Posterior cingulate gyrus (tissue), 11 donors: ENCODE measurements at regions not wholly inside any gene's neighbourhood (a gene's known extent, or its start where the extent isn't known, plus 50 kb on each side); places are given as distances from the start of the nearest gene placed in this dataset.
"Not testable (repeated sequence)": the region's sequence is repeated elsewhere in the genome, so short reads cannot be mapped to it uniquely, and the experiment has no call there.

ENCODE experiments used
- DNase-seq, 10 donors: peaks; one replicate each; pipeline versions ENCODE4 v3.0.0 to v3.0.0-alpha.2; 2020 to 2021; ENCODE audit warnings: mixed read lengths in 3 of 10
- intact Hi-C: fragments of 100-400 bp; cut with DNase I; formaldehyde crosslinking; loops from one replicate; pipeline ENCODE4 v1.15.1; 2023

DNA sequence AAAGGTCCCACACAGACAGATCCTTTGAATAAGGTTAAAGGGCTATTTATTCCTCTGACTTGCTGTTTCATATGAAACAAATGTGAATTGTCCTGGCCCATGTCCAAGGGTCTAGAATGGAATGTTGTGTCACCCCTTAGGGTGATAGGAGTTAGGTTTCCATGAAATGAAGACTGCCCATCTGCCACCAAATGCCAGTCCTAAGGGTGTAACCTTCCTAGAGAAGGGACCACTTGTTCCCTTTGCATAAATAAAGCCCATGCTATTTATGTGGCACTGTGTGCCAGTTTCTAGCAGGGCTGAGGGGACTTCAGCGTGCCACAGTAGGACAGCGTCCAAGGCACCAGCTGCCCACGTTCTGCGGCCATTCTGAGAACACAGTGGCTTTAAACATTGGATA is 171.3 kb downstream of the ABCA8 start:
- intact Hi-C loops, result no loop called here
- DNase-seq, result no peak

DNA sequence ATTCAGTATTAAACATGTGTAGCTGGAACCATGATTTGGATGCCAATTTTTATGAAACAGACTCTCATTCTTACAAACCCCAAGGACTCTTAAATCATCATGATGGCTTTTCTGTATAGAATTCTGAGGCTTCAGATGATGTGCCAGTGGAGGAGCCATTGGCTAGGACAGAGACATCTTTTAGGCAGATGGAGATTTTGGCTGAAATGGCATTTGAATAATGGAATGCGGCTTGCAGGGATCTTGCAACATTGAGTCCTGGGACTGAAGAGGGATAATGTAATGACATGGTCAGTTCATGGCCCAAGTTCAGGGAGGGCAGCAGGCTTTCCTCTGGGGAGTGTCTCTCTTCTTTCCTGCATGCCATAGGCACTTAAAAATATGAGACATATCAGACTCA is 172.4 kb downstream of the ABCA8 start:
- no peak for DNase-seq
- intact Hi-C loops, result no loop called here

DNA sequence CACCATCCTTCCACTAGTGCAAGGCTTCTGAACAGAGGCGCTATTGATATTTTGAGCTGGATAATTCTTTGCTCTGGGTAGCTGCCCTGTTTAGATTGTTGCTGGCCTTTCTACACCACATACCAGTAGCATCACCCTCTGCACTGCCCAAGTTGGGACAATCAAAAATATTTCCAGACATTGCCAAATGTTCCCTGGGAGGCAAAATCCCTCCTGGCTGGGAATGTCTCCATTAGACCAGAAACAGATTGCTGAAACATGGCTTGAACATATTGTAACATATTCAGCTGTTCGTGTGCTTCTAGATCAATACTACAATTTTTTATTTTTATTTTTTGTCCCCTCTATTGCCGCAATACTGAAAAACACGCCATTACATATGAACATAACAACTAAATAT is 174.6 kb downstream of the ABCA8 start:
- intact Hi-C loops, result no loop called here
- no peak for DNase-seq

DNA sequence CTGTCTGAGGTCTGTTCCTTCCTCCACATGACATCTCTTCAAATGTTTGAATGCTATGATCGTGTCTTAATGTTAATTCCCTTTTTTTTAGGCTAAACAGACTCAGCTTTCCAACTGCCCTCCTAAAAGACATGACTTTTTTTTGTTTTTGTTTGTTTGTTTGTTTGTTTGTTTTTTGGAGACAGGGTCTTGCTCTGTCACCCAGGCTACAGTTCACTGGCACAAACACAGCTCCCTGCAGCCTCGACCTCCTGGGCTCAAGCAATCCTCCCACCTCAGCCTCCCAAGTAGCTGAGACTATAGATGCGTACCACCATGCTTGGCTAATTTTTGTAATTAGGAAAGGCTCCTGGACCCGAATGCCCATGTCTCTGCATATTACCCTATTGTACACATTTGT is 176.5 kb downstream of the ABCA8 start:
- DNase-seq, result no peak
- intact Hi-C loops, result loop anchor here (1.0 to 10.0 kb wide), 4 partner anchors 129 to 746 kb away; no protein-coding TSS in a partner anchor

DNA sequence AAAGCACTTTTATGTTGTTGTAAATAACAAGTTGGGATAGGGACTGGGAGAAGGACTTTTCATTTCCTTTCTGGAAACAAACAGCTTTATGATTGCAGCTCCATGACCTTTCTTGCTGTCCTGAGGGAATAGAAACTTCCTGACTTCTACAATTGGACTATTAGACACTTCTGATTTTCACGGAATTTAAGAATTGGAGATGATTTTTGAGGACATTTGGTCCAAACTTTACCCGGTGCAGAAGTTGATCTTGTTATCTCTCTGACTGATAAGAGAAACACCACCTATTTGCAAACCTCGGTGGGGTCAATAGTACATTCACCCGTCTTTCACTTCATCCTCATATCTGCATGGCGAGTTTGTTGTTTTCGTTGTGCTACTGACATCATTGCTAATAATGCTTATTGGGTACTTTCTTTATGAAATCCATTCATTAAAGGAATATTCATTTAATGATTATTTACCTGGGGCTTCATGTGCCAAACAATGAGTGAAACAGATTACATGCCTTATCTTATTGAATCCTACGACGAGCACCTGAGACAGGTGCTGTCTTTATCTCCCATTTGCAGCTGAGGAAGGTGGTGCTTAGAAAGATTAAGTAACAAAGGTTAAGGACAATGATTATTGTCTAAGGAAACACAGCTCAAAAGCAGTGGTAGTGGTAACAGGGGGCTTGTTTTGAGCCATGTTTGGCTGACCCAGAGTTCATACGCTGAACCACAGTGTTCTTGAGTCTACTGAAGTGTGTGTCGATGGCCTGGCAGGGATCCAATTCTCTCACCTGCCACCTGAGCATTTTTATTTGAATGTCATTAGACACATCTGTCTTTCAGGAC is 176.9 kb upstream of the FAM20A start:
- no peak for DNase-seq
- intact Hi-C loops, result loop anchor here (1.0 to 10.0 kb wide), 4 partner anchors 129 to 747 kb away; no protein-coding TSS in a partner anchor

DNA sequence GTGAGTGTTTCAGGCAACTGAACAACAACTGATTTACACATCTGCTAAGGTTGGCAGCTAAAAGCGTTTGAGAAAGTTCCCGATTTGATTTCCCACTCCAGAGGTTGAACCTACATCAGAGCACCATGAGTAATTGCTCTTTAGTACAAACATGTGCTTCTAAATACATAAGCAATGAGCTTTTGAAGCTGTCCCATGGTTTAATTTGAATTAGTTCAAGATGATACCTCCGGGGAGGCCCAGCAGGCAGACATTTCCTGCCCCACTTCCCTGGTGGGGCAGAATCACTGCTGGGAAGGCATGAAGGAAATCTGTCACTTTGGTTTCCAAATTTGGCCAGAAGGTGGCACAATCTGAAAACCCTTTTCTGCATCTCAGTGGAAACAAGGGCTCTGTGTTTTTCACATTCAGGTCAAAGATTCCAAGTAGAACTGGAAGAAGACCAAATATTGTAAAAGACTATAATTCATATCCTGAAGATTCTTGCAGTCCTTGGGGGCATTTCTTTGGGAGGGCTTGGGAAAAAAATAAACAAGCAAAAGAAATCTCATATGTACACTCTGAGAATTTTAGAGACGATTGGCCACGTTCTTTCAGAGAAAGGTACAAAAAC is 176.2 kb upstream of the FAM20A start:
- intact Hi-C loops, result loop anchor here (5.0 to 10.0 kb wide), 3 partner anchors 130 to 747 kb away; no protein-coding TSS in a partner anchor
- DNase-seq, result peak in 5 of 10 donors; percentile 10 to 70 (median 53)

DNA sequence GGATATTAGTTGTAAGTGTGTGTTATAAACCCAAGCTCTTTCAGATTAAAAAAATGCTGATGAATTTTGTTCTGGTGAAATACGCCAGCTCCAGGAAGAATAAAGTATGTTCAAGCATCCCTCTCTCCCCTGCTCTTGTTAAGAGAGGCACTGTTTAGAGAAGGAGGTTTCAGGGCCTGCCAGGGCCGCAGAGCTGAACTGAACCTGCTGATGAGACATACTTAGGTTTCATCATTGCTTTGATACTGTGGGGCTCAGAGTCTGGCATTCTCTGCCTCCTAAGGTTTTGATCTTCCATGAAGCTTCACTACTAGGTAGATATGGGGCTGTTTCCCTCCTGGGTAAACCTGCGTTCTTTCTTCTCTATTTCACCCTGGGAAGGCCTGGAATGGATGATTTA is 175.3 kb upstream of the FAM20A start:
- intact Hi-C loops, result loop anchor here (5.0 to 10.0 kb wide), 3 partner anchors 131 to 748 kb away; no protein-coding TSS in a partner anchor
- no peak for DNase-seq

DNA sequence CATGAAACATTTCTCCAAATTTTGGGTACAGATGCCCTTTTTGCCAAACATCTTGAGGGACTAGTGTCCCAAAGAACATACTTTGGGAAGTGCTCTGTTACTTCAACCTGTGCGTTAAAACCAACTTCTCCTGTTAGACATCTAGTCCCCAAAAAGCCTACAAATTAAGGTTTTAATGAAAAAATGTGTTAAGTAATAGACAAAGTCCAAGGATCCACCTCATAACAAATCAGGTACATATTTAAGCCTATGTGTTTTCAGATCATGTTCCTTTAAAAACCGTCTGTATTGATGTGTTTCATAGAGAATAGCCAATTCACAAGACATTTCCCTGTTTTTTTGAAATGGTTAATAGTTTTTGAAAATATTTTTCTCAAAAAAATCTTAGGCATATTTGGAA is 174.8 kb upstream of the FAM20A start:
- intact Hi-C loops, result loop anchor here (5.0 to 10.0 kb wide), 3 partner anchors 131 to 749 kb away; no protein-coding TSS in a partner anchor
- no peak for DNase-seq

DNA sequence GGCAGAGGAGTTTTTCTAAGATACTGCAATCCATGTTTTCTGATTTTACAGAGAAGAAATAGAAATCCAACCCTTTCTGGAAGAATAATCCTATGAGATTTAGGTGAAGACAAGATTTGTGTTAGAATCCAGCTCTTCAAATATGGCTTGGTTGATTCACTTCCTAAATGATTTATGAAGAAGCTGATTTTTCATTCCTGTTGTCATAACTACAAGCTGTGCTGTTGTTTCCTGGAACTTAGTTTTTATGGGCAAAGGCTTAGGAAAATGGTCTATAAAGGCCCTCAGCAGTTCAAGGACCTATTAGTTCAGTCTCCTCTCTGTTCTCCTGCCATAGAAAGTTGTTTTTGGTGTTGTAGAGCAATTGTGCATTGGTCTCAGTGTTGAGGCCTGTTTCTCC is 174.2 kb upstream of the FAM20A start:
- intact Hi-C loops, result loop anchor here (5.0 to 10.0 kb wide), 3 partner anchors 132 to 749 kb away; no protein-coding TSS in a partner anchor
- no peak for DNase-seq

DNA sequence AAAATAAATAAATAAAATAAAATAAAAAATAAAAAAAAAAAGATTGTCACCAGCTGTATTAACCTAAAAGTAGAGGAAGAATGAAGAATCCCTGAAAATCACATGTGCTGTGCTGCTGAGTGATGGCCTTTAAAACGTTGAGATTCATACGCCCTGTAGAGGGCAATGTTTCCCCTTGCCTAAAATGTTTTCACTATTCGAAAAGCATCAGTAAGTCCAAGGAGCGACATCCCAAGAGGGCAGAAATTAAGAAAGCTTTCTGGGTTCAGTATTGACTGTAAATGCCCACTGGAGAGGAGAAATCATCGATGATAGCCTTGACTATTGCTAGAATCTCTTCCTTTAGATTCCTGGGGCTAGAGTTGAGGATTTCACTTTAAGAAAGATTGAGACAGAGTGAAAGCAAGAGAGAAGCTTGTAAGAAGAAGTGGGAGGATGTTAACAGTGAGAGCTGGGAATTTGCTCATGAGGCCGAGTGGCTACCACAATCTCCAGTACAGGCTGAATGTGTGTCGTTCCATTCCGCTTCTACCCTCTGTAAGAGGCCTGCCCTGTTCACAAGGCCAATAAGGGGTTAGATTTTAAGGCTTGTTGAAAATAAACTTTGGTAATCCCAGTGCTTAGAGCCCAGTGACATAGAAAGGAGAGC is 170.8 kb upstream of the FAM20A start:
- DNase-seq, result peak in 1 of 10 donors; percentile 33
- intact Hi-C loops, result loop anchor here (2.0 to 10.0 kb wide), 2 partner anchors 475 to 753 kb away; no protein-coding TSS in a partner anchor

DNA sequence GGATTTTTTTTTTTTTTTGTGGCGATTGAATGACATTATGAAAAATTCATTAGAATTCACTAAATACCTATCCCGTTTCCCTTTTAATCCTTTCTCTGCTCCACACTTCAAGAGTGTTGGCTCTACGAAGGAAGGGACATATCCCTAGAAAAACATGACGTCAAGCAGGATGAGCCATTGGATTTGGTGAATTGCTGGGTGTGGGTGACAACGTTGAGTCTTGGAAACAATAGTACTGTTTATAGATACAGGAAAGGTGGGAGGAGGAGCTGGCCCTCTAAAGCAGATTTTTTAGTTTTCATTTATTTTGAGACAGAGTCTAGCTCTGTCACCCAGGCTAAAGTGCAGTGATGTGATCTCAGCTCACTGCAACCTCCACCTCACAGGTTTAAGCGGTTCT is 167.6 kb upstream of the FAM20A start:
- intact Hi-C loops, result loop anchor here (10.0 kb wide), 1 partner anchor 504 kb away; no protein-coding TSS in a partner anchor
- DNase-seq, result no peak

DNA sequence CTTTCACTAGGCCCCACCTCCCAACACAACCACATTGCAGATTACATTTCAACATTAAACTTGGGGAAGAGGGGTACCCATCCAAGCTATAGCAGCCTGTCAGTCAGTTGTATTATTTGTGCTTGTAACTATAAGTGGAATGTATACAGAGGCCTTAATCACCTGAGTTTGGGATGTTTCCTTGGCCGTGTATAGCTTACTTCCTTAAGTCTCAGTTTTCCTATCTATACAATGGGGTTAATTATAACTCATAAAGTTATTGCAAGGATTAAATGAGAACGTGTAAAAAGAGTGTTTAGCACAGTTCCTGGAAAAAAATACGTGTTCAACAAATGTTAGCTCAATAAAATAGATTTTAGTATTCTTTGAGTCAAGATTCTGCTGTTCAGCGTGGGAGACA is 165.5 kb upstream of the FAM20A start:
- intact Hi-C loops, result loop anchor here (10.0 kb wide), 1 partner anchor 502 kb away; no protein-coding TSS in a partner anchor
- DNase-seq, result no peak

DNA sequence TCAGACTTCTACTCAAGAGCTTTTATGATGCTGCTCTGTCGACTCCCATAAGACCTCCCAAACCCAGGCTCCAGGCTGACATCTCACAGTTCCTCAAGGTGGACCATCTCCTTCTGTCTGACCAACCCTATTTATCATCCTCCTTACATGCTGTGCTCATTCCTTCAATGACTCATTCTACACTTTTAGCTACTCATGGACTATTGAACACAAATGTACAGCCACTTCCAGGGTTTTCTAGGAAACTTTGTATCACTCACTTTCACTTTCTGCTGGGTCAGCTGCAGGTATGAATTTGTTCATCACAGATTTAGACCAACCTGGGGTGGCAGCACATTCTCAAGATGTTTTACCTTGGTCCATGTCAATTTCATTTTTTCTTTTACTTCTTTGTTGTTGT is 162.4 kb upstream of the FAM20A start:
- no peak for DNase-seq
- intact Hi-C loops, result loop anchor here (5.0 to 10.0 kb wide), 3 partner anchors 231 to 591 kb away; no protein-coding TSS in a partner anchor

DNA sequence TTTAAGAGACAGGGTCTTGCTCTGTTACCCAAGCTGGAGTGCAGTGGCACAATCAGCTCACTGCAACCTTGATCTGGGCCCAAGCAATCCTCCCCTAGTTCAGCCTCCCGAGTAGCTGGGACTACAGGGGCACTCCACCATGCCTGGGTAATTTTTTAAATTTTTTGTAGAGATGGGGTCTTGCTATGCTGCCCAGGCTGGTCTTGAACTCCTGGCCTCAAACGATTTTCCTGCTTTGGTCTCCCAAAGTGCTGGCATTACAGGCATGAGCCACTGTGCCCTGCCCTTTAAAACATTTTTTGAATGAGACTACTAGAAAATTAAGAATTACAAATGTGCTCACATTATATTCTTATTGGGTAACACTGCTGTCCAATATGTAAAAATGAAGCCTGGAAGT is 161.7 kb upstream of the FAM20A start:
- intact Hi-C loops, result loop anchor here (5.0 to 10.0 kb wide), 3 partner anchors 231 to 591 kb away; no protein-coding TSS in a partner anchor
- DNase-seq, result no peak

DNA sequence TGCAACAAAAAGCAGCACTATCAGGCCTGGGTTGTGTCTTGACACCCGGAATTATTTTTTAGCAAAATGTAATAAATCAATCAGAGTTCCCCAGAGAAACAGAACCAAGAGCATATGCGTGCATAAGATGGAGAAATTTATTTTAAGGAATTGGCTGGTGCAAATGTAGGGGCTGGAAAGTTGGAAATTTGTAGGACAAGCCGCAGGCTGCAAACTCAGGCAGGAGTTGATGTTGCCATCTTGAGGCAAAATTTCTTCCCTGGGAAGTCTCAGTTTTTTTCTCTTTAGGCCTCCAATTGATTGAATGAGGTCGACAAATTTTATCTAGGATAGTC is 158.9 kb upstream of the FAM20A start:
- no peak for DNase-seq
- intact Hi-C loops, result loop anchor here (5.0 to 10.0 kb wide), 3 partner anchors 228 to 588 kb away; no protein-coding TSS in a partner anchor

DNA sequence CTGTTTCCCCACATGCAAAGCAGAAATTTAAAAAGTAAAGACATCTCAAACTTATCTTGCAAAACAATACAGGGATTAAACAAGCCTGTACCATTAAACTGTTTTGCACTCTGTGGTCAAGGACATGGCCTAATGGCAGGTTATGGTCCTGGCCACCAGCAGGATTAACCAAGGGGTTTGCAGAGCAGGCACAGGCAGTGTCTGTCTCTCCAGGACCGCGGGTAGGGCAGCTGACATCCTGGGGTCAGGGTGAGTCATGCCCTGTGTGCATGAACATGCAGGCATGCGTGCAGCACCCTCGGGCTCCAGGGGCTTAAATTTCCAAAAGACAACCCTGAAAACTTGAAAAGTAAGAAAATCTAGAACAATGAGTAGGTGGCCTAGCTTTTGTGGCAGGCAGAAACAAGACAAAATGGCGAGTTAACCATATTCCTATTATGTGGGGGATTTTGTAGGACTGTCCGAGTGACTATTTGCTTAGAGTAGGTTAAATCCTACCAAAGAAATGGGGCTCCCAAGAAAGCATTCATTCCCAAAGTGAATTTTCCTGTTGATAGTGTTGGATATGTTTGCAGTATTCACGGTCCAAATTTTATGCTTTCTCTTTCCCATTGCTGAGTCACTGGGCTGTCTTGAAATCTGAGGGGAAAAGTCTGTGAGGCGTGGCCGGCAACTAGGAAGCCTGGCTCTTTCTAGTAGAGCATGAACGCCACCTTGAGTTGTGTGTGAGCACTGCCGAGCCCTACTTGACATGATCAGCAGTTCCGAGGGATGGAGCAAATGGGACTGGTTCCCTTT is 158.4 kb upstream of the FAM20A start:
- peak; percentile 73 to 97 (median 84) for DNase-seq
- intact Hi-C loops, result loop anchor here (5.0 to 10.0 kb wide), 4 partner anchors 227 to 587 kb away; no protein-coding TSS in a partner anchor

DNA sequence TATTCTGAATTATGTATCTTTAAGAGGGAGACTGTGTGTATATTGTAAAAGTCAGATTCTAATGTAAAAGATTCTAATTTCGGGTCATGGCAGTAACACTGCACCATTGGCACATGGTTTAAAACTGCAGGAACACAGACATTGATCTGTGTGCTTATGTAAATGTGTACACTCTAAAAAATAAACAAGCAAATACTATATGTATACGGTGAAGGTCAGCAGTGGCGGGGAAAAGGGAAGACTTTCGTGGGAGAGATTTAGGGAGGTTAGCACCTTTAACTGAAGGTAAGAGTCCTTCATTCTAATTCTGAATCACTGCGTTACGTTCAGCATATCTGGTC is 157.8 kb upstream of the FAM20A start:
- intact Hi-C loops, result loop anchor here (5.0 kb wide), 1 partner anchor 292 kb away; no protein-coding TSS in a partner anchor
- no peak for DNase-seq

DNA sequence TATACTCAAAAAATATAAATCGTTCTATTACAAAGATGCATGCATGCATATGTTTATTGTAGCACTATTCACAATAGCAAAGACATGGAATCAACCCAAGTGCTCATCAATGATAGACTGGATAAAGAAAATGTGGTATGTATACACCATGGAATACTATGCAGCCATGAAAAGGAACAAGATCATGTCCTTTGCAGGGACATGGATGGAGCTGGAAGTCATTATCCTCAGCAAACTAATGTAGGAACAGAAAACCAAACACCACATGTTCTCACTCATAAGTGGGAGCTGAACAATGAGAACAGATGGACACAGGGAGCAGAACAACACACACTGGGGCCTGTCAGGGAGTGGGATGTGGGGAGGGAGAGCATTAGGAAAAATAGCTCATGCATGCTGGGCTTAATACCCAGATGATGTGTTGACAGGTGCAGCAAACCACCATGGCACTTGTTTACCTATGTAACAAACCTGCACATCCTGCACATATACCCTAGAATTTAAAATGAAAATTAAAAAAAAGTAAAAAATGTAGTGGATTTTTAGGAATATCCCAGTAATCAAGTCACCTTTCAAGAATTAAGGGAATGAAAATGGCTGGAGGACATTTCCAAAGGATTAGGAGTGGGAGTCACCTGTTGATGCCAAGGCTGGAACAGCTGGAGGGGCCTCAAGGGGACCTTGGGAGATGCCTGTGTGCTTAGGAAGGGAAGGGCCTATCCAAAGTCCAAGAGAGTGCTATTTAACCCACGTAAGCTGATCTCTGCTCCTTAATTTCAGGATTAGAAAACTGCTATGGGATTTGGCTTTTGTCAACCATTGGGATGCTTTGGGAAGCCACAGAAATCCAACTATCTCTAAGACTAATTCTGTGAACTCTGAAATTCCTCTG is 156.9 kb upstream of the FAM20A start:
- not testable (repeated sequence) for DNase-seq
- intact Hi-C loops, result loop anchor here (5.0 kb wide), 1 partner anchor 291 kb away; no protein-coding TSS in a partner anchor
